GM18508 (cell line): ENCODE measurements at regions not wholly inside any gene's neighbourhood (a gene's known extent, or its start where the extent isn't known, plus 50 kb on each side); places are given as distances from the start of the nearest gene placed in this dataset.

Experiments
- ATAC-seq: cut with Tn5 transposase; IDR thresholded peaks from one replicate; pipeline ENCODE4 v1.9.1; 2021; ENCODE audit warnings: moderate number of reproducible peaks; ENCODE audit not compliant: insufficient read depth, unreplicated experiment

DNA sequence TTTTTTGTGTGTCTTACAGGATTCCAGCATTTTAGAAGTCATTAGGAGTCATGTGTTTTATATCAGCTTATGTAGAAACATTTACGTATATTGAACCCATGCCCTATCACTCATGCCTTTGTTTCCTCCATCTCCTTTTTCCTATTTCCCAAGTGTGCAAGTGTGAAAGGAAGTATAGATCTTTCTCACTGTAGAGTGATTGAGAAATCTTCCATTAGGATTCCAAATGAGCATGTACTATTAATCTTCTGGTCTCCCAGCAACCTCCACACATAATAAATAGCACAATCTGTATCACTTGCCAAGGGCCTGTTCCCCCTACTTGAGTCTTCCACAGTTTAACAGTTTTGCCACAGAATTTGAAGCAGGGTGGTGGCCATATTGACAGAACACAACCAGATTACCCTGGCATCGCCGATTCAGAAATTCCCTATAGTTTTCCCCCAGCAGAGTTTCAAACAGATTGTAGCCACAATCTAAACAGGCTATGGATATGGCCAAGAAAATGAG is 1052.8 kb downstream of the TTLL7 start:
- no peak for ATAC-seq

GRCh38 chr1:82944822-82945221 is 1054.1 kb downstream of the TTLL7 start:
- no peak for ATAC-seq

GRCh38 chr1:82934074-82934473 is 1064.9 kb downstream of the TTLL7 start:
- ATAC-seq, result no peak

GRCh38 chr1:82932727-82933126 is 1066.2 kb downstream of the TTLL7 start:
- ATAC-seq, result no peak

GRCh38 chr1:82932207-82932606 is 1066.7 kb downstream of the TTLL7 start:
- no peak for ATAC-seq

DNA sequence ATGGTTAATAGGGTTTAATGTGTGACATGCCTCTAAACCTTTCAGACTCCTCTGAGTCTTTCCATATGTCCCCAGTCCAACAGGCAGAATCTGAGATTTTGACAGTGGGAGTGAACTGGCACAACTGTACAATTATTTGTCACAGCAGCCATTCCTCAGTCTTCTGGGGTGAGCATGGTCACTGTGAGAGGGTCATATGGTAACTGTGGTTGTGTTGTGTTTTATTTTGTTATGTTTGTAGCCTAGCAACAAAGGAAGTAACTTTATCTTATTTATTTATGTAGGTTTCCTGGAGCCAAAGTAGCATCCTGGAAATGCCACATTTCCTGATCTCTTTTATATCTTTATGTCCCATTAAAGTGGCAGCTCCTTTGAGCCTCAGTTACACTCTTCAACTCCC is 1067.9 kb downstream of the TTLL7 start:
- ATAC-seq, result no peak

GRCh38 chr1:82927753-82928152 is 1071.2 kb downstream of the TTLL7 start:
- ATAC-seq, result no peak

DNA sequence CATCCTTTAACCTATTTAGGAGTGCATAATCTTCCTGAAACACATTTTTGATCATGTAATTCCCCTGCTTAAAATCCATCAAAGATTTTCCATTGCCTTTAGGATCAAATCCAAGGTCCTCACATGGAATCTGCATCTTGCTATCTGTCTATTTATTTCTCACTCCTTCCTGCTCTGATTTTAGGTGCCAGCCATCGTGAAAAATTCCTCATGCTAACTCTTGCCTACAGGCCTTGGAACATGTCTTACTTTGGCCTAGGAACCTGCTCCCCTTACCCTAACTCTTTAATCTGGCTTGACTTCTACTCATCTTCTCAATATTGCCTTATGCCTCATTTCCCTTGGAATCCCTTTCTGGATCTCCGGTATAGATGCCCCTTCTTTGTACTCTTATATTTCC is 1074.3 kb downstream of the TTLL7 start:
- ATAC-seq, result no peak

DNA sequence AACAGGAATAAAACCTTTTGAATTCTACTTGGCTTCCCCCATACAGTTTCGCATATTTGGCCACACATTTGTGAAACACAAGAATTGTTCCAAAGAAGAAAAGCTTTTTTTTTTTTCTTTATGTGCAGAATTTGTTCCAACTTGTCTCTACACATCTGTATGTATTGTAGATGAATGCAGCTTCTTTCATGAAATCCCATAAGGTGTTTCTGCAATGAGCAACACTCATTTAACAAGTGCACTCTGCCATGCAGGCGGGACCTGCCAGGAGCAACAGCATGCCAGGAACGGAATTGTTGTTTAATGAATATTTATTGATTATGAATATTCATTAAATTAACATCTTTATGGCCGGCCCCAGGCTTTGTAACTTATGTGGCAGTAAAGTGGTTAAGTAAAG is 1075.0 kb downstream of the TTLL7 start:
- no peak for ATAC-seq

GRCh38 chr1:82921759-82922158 is 1077.2 kb downstream of the TTLL7 start:
- no peak for ATAC-seq

- no peak for ATAC-seq
Observed at GRCh38 chr1:82920418-82921248, 1078.3 kb downstream of the TTLL7 start.

DNA sequence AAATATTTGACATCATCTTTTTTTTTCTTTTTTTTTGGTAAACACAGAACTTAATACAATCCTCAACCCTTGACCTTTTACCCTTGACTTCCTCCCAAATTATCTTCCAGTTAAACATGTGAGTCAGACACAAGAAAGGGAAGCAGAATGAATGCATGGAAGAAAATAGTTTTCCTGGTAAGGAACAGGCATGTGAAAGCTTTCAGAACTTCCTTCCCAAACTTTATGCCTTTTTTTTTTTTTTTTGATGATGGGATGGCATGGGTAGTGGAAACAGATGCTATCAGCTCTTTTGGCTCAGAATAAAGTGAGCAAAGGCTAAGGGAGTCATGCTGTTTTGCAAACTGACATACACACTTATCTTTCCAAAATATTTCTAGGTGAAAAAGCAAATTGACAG is 1079.1 kb downstream of the TTLL7 start:
- no peak for ATAC-seq

DNA sequence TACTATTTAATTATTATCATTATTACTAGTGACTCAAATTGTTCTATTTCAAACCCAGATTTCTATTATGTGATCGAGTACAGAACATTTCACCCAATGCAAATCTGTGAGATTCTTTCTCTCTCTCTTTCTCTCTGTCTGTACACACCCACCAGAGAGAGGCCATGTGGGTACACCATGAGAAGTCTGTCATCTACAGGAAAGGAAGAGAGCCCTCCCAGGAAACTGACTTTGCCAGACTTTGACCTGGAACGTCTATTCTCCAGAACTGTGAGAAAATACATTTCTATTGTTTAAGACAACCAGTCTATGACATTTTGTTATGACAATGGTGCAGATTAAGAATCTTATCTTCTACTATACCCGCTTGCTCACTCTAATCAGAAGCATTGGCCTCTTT is 1091.6 kb downstream of the TTLL7 start:
- ATAC-seq, result no peak

- no peak for ATAC-seq
Observed at GRCh38 chr1:82903626-82904025, 1095.3 kb downstream of the TTLL7 start.

DNA sequence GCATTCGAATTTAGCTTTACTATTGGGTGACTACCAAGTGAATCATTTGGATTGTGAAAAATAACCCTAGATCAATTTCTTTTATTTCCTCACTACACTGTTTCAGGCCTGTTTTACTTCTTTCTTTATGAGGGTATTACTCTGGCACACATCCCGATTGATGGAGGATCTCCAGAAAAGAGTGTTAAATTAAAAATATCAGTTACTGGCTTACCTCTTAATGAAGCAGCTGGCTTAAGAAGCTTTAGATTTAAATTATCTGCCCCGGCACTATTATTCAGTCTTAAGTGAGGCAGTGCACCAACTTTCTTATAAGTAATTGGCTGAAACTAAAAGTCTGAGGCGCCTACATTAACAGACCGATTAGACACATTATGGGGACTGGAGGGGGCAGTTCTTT is 1097.4 kb downstream of the TTLL7 start:
- ATAC-seq, result no peak

- no peak for ATAC-seq
Observed at GRCh38 chr1:82901118-82901517, 1097.8 kb downstream of the TTLL7 start.

DNA sequence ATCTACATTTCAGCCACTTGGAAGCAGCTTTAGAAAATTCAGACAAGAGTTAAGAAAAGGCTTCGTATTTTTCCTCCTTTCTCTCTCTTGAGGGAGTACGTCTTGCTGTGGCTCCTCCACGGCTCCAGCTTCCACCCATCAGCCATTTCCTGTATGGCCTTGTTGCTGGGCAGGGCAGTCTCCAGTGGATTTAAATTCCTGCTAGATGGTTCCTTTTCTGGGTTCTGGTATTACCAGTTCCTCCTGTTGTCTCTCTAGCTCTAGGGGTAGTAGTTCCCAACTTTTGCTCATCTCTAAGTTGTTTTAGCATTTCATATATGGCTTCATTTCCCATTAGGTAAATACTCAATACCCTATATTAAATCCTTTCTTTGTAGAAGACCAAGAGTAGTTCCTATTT is 1098.3 kb downstream of the ADGRL2 start:
- ATAC-seq, result no peak

DNA sequence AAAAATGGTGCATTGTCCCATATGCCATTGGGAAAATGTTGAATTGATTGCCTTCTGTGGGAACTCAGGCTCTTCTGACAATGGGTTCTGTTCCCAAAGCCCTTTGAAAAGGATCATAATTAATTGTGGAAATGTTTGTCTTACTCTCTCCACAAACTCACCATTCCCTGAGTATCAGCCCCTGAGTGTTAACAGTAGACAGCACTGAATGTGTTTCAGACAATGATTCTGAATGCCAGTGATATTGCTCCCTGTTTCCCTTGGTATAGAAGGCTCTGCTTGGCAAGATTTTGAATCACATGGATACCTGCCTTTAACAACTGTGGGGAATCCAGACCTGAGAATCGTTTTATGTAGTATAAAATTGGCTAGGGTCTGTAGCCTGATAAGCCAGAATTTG is 1096.8 kb downstream of the ADGRL2 start:
- no peak for ATAC-seq

- no peak for ATAC-seq
Observed at GRCh38 chr1:82896036-82896435, 1095.3 kb downstream of the ADGRL2 start.

DNA sequence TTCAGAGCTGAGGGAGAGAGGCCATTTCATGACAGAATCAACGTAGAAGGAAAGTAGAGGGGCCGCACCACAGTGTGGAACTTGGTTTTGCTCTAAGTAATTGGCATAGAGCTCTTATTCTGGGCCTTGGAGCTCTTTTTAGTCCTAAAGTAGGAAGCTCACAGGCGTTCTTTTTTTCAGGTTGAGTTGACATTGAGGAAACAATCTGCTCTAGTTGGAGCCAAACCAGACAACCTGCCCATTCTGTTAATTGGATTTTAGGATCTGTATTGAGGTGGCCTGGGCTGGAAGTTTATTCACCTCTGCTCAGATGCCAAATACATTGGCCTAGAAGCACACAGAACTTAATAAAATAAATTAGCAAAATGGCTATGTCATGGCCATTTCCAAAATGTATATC is 1093.9 kb downstream of the ADGRL2 start:
- ATAC-seq, result no peak

GRCh38 chr1:82893712-82894470 is 1093.2 kb downstream of the ADGRL2 start:
- ATAC-seq, result no peak

- no peak for ATAC-seq
Observed at GRCh38 chr1:82880506-82880905, 1079.8 kb downstream of the ADGRL2 start.
